Kidney epithelial cell (primary cell): ENCODE measurements at regions not wholly inside any gene's neighbourhood (a gene's known extent, or its start where the extent isn't known, plus 50 kb on each side); places are given as distances from the start of the nearest gene placed in this dataset.

Experiments
- DNase-seq: peaks from one replicate; pipeline ENCODE4 v3.0.0-alpha.2; 2010; ENCODE audit warnings: low read depth
- H3K27me3 ChIP-seq: 2 replicates; pipeline ENCODE4 v1.6.0; 2011; ENCODE audit warnings: low read length; ENCODE audit not compliant: control insufficient read depth, insufficient read depth
- H3K36me3 ChIP-seq: 2 replicates; pipeline ENCODE4 v1.5.1; 2011; ENCODE audit warnings: low read length; ENCODE audit not compliant: control insufficient read depth, insufficient read depth
- H3K4me3 ChIP-seq: 2 replicates; pipeline ENCODE4 v1.5.1; 2011; ENCODE audit warnings: low read depth, mild to moderate bottlenecking, control low read depth, low read length
- CTCF ChIP-seq: IDR thresholded peaks from 2 replicates; pipeline ENCODE4 v1.5.1; 2011; ENCODE audit warnings: mild to moderate bottlenecking, moderate library complexity, low read length, control low read depth, inconsistent platforms; ENCODE audit not compliant: insufficient read depth, poor library complexity, severe bottlenecking

- no peak overlapping the region for H3K4me3 ChIP-seq
- DNase-seq = no peak
- no peak for TF ChIP-seq CTCF
- no peaks in the 10 kb centered on the region for H3K27me3 ChIP-seq
- H3K36me3 ChIP-seq = no peaks in the 10 kb centered on the region
Measured at GRCh38 chr16:59880611-59881010, 1146.5 kb upstream of the GOT2 start.

GRCh38 chr16:59878999-59879398, 1144.9 kb upstream of the GOT2 start:
- Histone ChIP-seq H3K27me3 (no peaks in the 10 kb centered on the region), H3K36me3 (no peaks in the 10 kb centered on the region), H3K4me3 (no peak overlapping the region)
- no peak for DNase-seq
- no peak for TF ChIP-seq CTCF

- H3K4me3 ChIP-seq = no peak overlapping the region
- no peak for DNase-seq
- H3K36me3 ChIP-seq = no peaks in the 10 kb centered on the region
- TF ChIP-seq CTCF = no peak
- no peaks in the 10 kb centered on the region for H3K27me3 ChIP-seq
Measured at GRCh38 chr16:59878479-59878878, 1144.4 kb upstream of the GOT2 start.

GRCh38 chr16:59864981-59865666, 1131.0 kb upstream of the GOT2 start:
- Histone ChIP-seq H3K4me3 (no peak overlapping the region), H3K27me3 (no peaks in the 10 kb centered on the region), H3K36me3 (no peaks in the 10 kb centered on the region)
- TF ChIP-seq CTCF = no peak
- DNase-seq = no peak

GRCh38 chr16:59859676-59860402, 1125.7 kb upstream of the GOT2 start:
- H3K36me3 ChIP-seq = no peaks in the 10 kb centered on the region
- no peak for DNase-seq
- no peaks in the 10 kb centered on the region for H3K27me3 ChIP-seq
- no peak for TF ChIP-seq CTCF
- no peak overlapping the region for H3K4me3 ChIP-seq
